ENCODE measurements at regions not wholly inside any gene's neighbourhood (a gene's known extent, or its start where the extent isn't known, plus 50 kb on each side); places are given as distances from the start of the nearest gene placed in this dataset.

DNA sequence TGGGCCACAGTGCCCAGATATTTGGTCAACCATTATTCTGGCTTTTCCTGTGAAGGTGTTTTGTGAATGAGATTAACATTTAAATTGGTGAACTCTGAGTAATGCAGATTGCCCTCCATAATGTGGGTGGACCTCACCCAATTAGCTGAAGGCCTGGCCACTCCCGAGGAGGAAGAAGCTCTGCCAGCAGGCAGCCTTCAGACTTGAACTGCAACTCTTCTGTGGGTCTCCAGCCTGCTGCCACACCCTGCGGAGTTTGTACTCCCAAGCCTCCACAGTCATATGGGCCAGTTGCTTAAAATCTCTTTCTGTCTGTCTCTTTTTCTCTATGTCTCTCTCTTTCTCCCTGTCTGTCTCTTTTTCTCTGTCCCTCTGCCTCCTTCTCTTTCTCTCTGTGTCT is 262.7 kb downstream of the MYCN start:
- CTCF ChIA-PET: interaction anchor here (0.9 to 1.7 kb wide), 4 partner anchors 15 to 566 kb away, joined by 3 to 5 read pairs (median 4); no protein-coding TSS in a partner anchor
- no peak for DNase-seq
- no peak overlapping the region for H3K4me2 ChIP-seq

GRCh38 chr2:16202266-16203020 is 262.1 kb downstream of the MYCN start:
- Histone ChIP-seq H3K4me1 (ENCODE audit: control insufficient read depth in 1 of 2, insufficient read depth in 2 of 2, low read depth in 1 of 2, low read length in 1 of 2) (peaks cover 0 to 35% of the 10 kb centered on the region in 2 experiments; a peak in 2 of 4 replicates), H3K79me2 (ENCODE audit: insufficient read depth) (no peaks in the 10 kb centered on the region), H4K20me1 (ENCODE audit: insufficient read depth) (no peaks in the 10 kb centered on the region), H3K27ac (ENCODE audit: low read depth in 2 of 2, low read length in 1 of 2) (peak overlapping the region in 1 of 2 experiments; percentile 11; a peak in 1 of 4 replicates), H3F3A (replicated peaks; ENCODE audit: insufficient read depth) (no peaks in the 10 kb centered on the region), H3K9ac (no peak overlapping the region), H3K4me3 (ENCODE audit: low read depth in 2 of 2, low read length in 1 of 2) (no peak overlapping the region), H3K9me2 (no peaks in the 10 kb centered on the region), H3K27me3 (ENCODE audit: insufficient read depth) (no peaks in the 10 kb centered on the region), H3K36me3 (replicated peaks in 1 of 2; ENCODE audit: control insufficient read depth in 1 of 2, insufficient read depth in 2 of 2, low read length in 1 of 2) (no peaks in the 10 kb centered on the region), H3K9me3 (no peaks in the 10 kb centered on the region), H3K4me2 (no peak overlapping the region), H2AFZ (ENCODE audit: low read depth) (no peak overlapping the region)
- WGBS (ENCODE audit: low lambda C conversion rate): 23% methylated on average over 8 of the region's 8 CpGs
- no peak for DNase-seq
- ChIA-PET POLR2A (no interaction called here), CTCF (interaction anchor here (1.2 to 1.7 kb wide), 3 partner anchors 16 to 80 kb away, joined by 3 to 5 read pairs (median 4); no protein-coding TSS in a partner anchor)
- no peak for TF ChIP-seq FOSL2 (IDR thresholded peaks at IDR 0.05; ENCODE audit: borderline replicate concordance, low read depth)
- no peak for TF ChIP-seq FOXM1 (IDR thresholded peaks at IDR 0.05; ENCODE audit: low read depth)
- TF ChIP-seq MXI1 (IDR thresholded peaks at IDR 0.05; ENCODE audit: low read depth, low read length): no peak
- TF ChIP-seq POLR2AphosphoS5 (IDR thresholded peaks at IDR 0.05; ENCODE audit: low read depth, low read length): no peak
- TF ChIP-seq NFIC (IDR thresholded peaks at IDR 0.05; ENCODE audit: borderline replicate concordance): no peak
- no peak for TF ChIP-seq TEAD4 (IDR thresholded peaks at IDR 0.05; ENCODE audit: borderline replicate concordance, insufficient read depth)
- TF ChIP-seq RXRA (IDR thresholded peaks at IDR 0.05; ENCODE audit: borderline replicate concordance, low read depth): no peak
- TF ChIP-seq IRF3 (IDR thresholded peaks at IDR 0.05; ENCODE audit: low read depth, low read length): no peak
- TF ChIP-seq SMC3 (IDR thresholded peaks at IDR 0.05; ENCODE audit: low read depth, low read length): no peak
- TF ChIP-seq YY1 (IDR thresholded peaks at IDR 0.05; ENCODE audit: low read depth): no peak
- no peak for TF ChIP-seq RCOR1 (IDR thresholded peaks at IDR 0.05; ENCODE audit: low read length)
- TF ChIP-seq EZH2phosphoT487 (IDR thresholded peaks at IDR 0.05; ENCODE audit: borderline replicate concordance, low read depth): no peak
- no peak for TF ChIP-seq NRF1 (IDR thresholded peaks at IDR 0.05; ENCODE audit: low read depth, low read length)
- TF ChIP-seq SIN3A (IDR thresholded peaks at IDR 0.05; ENCODE audit: borderline replicate concordance, low read depth, low read length): no peak
- no peak for TF ChIP-seq USF1 (IDR thresholded peaks at IDR 0.05; ENCODE audit: borderline replicate concordance, low read depth)

More for the DNA sequence above, 262.7 kb downstream of the MYCN start:
- Histone ChIP-seq H3K4me3 (ENCODE audit: low read depth in 2 of 2, low read length in 1 of 2) (no peak overlapping the region), H4K20me1 (ENCODE audit: insufficient read depth) (no peaks in the 10 kb centered on the region), H2AFZ (ENCODE audit: low read depth) (no peak overlapping the region), H3K9me2 (no peaks in the 10 kb centered on the region), H3K27ac (ENCODE audit: low read depth in 2 of 2, low read length in 1 of 2) (no peak overlapping the region), H3K9me3 (no peaks in the 10 kb centered on the region), H3K9ac (no peak overlapping the region), H3K79me2 (ENCODE audit: insufficient read depth) (no peaks in the 10 kb centered on the region), H3K36me3 (replicated peaks in 1 of 2; ENCODE audit: control insufficient read depth in 1 of 2, insufficient read depth in 2 of 2, low read length in 1 of 2) (no peaks in the 10 kb centered on the region), H3F3A (replicated peaks; ENCODE audit: insufficient read depth) (no peaks in the 10 kb centered on the region), H3K4me1 (ENCODE audit: control insufficient read depth in 1 of 2, insufficient read depth in 2 of 2, low read depth in 1 of 2, low read length in 1 of 2) (peaks cover 0 to 29% of the 10 kb centered on the region in 2 experiments; a peak in 2 of 4 replicates), H3K27me3 (ENCODE audit: insufficient read depth) (no peaks in the 10 kb centered on the region)
- 36% methylated on average over 2 of the region's 2 CpGs for WGBS (ENCODE audit: low lambda C conversion rate)
- POLR2A ChIA-PET: no interaction called here
- TF ChIP-seq JUND (IDR thresholded peaks at IDR 0.05) (no peak), NRF1 (IDR thresholded peaks at IDR 0.05; ENCODE audit: low read depth, low read length) (no peak), SIN3A (IDR thresholded peaks at IDR 0.05; ENCODE audit: borderline replicate concordance, low read depth, low read length) (no peak), USF2 (IDR thresholded peaks at IDR 0.05; ENCODE audit: borderline replicate concordance, low read depth, low read length) (no peak), TCF12 (IDR thresholded peaks at IDR 0.05) (no peak), CHD2 (IDR thresholded peaks at IDR 0.05; ENCODE audit: low read length, partially characterized antibody) (no peak), ELF1 (IDR thresholded peaks at IDR 0.05) (no peak)
